ENCODE measurements at regions not wholly inside any gene's neighbourhood (a gene's known extent, or its start where the extent isn't known, plus 50 kb on each side); places are given as distances from the start of the nearest gene placed in this dataset.
"Not testable (repeated sequence)": the region's sequence is repeated elsewhere in the genome, so short reads cannot be mapped to it uniquely, and the experiment has no call there.

DNA sequence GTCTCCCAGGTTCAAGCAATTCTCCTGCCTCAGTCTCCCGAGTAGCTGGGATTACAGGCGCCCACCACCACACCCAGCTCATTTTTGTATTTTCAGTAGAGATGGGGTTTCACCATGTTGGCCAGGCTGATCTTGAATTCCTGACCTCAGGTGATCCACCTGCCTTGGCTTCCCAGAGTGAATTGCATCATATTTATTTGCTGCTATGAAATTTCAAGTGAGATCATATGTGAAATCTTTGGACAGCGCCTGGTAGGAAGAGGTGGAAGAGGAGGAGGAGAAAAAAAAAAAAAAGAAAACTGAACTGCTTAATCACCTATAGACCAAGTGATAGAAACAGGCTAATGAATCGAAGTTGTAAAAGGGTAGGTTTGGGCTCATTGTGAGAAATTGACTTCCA is 557.8 kb upstream of the C16orf82 start:
- DNase-seq (ENCODE audit: low spot score) = not testable (repeated sequence)

DNA sequence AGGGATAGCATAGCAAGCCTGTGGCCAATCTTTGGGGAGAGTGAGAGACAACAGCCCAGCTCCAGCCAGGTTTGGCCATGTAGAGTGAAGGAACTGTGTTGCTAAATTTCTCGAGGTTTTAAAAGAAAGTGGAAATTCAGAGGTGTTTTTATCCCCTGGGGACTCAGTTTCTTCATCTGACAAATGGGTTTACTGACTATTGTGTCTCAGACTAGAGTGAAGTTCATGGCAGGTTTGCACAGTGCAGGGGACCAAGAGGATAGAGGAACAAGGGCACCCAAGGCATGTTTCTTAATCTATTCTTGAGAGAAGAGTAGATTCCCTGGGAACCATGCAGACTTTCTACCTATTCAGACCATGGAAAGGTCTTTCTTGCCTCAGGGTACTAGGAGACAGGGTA is 555.8 kb upstream of the C16orf82 start:
- DNase-seq (ENCODE audit: low spot score) = no peak

DNA sequence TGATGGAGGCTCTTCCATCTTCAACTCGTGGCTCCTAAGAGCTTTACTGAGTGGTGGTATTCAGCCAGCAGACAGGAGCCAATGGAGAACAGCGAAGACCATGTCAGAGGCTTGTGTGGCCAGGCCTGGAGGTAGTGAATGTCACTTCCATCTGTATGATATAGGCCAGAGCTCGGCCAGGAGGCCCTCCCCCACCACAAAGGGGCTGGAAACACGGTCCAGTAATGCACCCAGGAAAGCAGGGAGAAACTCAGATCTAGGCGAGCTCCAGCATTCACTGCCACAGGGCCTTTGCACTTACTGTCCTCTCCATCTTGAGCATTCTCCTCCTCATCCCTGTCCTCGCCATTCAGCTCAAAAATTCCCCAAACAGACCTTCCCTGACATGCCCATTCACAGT is 555.3 kb upstream of the C16orf82 start:
- no peak for DNase-seq (ENCODE audit: low spot score)

DNA sequence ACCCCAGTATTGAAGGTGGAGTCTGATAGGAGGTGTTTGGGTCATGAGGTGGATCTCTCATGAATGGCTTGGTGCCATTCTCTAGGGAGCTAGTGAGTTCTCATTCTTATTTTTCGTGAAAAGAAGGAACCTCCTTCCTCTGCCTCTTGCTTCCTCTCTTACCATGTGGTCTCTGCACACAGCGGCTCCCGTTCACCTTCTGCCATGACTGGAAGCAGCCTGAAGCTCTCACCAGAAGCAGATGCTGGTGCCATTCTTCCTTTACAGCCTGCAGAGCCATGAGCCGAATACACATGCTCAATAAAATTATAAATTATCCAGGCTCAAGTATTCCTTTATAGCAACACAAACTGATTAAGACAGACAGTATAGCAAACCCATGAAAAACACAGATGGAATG is 545.1 kb upstream of the C16orf82 start:
- DNase-seq (ENCODE audit: low spot score) = no peak

DNA sequence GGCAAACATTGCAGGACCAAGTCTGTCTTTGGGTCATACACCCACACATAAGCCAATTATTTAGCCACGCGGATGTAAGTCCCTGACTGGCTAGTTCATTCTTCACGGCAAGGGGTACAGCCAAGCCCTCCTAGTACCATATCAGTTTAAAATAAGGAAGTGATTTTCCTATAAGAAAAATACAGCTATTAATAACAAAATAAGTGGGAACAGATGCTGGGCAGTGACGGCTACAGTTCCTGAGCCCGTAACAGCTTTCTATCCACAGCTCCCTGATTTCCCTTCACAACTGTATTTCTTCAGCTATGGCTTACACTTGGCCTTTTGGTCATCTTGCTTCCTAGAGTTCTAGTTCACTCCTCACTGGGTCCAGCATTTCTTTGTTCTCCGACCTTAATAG is 542.4 kb upstream of the C16orf82 start:
- no peak for DNase-seq (ENCODE audit: low spot score)

DNA sequence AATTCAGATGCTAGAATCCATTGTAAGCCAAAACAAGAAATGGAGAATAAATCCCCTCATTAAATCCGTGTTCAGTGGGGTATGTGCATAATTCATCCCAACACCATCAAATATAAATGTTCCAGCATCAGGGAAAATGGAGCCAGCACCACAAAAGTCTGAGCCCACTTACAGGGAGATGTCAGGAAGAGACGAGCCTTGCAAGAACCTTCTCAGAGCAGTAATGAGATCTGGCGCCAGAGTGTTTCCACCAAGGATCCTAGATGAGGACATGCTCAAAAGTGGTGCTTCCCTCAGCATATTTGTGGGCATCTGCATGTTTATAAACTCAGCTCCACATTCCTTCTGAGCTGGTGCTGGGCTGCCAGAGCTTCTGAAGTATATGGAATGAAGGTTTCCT is 541.9 kb upstream of the C16orf82 start:
- DNase-seq (ENCODE audit: low spot score) = no peak

DNA sequence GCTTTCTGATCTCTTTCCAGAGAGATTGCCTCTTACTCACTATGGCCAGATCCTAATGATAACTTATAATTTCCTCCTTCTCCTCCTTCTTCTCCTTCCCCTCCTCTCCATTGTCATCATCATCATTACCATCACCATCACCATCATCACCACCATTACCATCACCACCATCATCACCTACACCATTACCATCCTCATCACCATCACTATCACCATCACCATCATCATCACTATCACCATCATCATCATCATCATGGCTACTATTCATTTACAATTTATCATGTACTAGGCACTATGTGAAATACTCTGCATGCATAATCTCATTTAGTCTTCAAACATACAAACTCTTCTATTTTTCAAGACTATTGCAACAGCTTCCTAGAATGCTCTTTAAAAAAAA is 540.9 kb upstream of the C16orf82 start:
- no peak for DNase-seq (ENCODE audit: low spot score)

DNA sequence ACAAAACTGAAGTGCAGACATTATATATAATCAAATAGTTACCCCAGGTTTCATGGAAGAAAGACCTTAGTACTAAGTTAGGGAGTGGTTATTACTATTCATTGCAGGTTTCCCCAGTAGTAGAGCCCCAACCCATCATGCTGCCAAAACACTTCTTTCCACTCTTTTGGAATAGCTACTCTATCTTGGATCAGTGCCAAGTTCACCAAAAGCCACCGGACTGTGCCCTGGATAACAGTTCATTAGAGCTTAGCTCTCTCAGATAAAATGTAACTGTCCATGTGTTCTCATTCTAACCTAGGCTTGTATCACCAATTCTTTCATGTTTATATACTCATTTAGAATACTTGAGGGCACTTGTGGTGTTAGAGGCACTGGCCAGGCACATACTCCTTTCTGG is 540.1 kb upstream of the C16orf82 start:
- no peak for DNase-seq (ENCODE audit: low spot score)

DNA sequence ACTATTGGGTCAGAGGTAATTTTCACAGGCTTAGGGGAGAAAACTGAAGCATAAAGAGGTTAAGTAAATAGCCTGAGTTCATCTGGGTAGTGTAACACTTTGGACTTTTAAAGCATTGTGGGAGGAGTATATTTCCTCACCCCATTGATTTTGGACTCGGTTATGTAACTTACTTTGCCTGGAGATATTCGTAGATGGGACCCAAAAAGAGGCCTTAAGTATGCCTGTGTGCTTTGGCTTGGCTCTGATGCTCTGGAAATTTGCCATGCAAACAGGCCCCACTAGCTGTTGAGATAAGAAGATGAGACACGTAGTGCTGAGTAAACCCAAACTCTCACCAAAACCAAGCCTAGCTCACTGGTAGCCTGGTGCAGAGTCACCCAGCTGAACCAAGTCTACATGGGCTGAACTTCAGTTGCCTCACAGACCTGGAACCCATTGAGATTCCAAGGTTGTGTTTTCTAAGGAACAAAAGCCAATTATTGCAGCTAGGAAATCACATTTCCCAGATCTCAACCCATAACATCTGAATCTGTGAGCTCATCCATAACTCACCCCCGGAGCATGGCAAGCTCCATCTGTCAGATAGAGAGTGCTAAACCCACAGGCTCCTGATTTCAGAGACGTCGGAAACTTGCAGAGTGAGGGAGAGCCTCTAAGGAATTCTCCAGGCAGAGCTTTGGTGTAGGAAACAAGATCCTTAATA is 536.0 kb upstream of the C16orf82 start:
- no peak for DNase-seq (ENCODE audit: low spot score)

DNA sequence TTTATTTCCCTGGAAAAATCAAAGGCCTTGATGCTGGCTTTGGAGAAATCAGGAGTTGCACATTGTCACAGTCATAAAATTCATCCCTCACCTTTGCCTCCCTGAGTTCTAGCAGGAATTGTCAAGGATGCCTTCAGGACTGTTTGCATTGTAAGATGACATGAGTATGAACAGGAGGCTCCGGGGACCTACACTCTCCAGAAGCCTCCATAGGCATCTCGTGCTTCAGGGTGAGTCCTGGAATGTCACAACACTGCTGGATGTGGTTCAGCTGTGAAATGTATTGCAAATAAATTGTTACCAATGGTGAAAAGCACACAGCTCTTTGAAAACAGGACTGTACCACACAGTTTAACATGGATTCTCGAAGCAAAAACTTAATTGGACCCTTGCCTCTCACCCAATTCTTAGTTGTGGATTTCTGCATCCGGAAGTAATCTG is 535.4 kb upstream of the C16orf82 start:
- no peak for DNase-seq (ENCODE audit: low spot score)

DNA sequence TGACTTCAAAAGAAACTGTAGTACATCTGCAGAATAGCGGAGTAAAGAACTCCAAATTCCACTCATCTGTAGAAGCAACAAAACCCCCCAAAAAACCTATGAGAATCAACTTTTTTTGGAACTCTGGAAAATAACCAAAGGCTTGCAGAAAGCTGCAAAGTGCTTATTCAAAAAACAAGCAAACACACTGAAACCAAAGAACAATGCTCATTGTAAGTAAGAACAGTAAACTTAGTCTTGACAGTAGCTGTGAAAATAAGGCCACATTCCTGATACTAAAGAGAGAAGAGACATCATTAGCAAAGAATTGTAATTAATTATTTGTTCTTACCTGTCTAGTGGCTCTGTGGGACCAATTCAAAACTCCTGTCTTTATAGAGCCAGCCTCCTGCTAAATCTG is 534.3 kb upstream of the C16orf82 start:
- DNase-seq (ENCODE audit: low spot score) = no peak

DNA sequence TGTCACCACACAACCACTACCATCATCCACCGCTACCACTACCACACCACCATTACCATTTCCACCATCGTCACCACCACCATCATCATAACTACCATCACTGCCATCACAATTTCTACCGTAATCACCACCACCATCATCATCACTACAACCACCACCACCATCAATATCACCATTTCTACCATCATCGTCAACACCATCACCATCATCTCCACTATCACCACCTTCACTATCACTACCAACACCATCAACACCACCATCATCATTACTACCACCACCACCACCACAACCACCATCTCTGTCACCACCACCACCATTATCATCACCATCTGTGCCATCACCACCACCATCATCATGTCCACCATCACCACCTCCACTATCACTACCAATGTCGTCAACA is 524.5 kb upstream of the C16orf82 start:
- DNase-seq (ENCODE audit: low spot score) = no peak

DNA sequence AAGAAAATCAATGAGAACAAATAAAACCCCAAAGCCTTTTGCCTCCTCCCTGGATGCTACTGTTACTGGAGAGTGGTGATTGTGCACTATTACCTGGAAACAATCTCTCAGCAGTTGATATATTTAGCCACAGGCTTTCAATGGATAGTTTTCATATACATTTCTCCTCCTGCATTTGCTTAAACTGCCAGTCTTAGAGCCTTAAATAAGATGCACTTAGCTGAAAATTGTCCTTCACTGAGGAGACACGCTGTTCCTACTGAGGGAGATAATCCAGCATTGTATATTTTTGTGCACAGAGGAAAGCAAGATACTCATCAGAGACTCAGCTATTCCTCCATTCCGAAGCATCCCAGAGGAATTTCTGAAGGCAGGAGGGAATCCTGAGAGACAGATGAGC is 520.2 kb upstream of the C16orf82 start:
- DNase-seq (ENCODE audit: low spot score) = no peak

DNA sequence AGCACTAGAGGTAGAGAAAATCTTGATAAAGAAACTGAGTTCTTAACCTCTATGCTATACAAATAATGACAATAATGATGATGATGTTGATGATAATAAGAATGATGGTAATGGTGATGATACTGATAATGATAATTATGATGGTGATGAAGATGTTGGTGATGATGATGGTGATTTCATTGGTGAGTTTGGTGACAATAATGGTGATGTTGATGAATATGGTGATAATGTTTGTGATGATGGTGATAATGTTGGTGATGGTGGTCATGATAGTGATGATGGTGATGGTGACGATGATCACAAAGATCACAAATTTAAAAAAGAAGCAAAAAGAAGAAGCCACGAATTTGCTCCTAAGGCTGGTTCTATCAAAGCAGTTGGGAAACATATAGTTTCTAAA is 519.0 kb upstream of the C16orf82 start:
- no peak for DNase-seq (ENCODE audit: low spot score)

DNA sequence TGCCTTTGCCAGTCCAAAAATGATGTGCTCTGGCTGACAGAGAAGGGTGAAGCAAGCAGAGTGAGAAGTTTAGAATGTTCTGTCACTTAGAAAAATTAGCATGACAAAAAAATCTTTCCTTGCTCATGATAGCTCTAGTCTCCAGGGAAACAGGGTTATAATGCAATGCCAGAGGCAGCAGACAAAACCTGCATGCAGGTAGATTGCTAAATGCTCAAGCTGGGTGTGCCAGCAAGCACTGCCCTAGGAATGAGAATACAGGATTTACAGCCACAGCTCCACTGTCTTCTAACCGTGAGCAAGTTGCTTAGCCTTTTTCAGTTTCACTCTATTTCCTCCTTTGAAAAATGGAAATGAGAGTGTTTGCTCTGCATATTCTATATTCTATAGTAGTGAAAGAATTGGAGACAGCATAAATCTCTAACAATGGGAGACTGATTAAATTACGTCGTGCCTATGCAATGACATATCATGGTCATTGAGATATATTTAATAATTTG is 516.6 kb upstream of the C16orf82 start:
- no peak for DNase-seq (ENCODE audit: low spot score)

DNA sequence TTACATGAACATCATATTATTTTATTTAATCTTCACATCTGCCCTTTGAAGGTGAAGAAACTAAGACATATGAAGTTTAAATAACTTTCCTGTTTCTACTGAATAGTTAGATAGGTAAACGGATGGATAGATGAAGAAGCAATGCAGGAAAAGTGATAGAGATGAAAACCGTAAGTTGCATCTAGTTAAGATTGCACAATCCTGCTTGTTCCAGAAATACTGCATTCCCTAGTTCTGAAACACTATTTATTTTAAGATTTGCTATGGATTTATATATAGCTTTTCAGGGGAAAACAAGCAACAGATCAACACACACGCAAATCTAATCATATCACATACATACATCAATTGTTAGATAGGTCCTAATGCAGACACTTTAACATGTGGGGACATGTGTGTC is 512.7 kb upstream of the C16orf82 start:
- DNase-seq (ENCODE audit: low spot score) = no peak

DNA sequence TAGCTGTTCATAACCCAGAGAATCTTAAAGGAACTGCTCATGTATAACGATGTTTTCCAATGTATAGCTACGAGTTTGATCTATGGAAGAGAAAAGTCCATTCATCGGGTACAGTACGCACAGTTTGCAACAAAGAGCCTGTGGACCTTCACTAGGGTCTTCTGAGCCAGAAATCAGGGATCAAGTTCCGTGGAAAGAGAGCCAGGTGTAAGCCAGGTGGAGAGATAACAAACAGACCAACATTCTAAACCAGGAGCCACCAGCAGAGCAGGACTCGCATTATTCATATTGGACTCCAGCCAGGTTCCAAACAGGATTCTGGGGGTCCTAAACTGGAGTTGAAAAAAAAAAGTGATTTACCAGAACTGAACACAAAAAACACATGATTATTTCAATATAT is 505.4 kb upstream of the C16orf82 start:
- DNase-seq (ENCODE audit: low spot score) = no peak

DNA sequence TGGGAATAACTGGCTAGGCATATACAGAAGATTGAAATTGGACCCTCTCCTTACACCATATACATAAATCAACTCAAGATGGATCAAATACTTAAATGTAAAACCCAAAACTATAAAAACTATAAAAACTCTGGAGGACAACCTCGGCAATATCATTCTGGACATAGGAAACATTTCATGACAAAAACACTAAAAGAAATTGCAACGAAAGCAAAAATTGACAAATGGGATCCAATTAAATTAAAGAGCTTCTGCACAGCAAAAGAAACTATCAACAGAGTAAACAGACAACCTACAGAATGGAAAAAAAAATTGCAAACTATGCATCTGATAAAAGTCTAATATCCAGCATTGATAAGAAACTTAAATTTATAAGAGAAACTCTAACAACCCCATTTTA is 503.7 kb upstream of the C16orf82 start:
- no peak for DNase-seq (ENCODE audit: low spot score)

DNA sequence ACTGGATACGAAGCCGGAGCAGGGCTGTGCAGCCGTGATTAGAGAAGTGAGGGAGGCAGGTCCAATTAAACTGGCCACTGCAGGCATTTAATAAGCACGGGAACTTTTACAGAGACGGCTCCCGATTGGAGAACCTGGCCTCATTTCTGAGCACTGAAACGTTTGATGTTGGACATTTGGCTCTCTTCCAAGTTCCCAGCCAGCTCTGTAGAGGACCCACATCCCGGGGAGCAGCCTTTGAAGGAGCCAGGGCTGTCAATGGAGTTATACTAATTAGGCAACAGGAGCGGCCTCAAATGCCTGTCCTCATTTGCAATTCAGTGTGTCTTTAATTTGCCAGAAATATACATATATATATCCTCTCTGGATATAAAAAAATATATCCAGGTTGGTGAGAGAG is 499.4 kb upstream of the C16orf82 start:
- no peak for DNase-seq (ENCODE audit: low spot score)

DNA sequence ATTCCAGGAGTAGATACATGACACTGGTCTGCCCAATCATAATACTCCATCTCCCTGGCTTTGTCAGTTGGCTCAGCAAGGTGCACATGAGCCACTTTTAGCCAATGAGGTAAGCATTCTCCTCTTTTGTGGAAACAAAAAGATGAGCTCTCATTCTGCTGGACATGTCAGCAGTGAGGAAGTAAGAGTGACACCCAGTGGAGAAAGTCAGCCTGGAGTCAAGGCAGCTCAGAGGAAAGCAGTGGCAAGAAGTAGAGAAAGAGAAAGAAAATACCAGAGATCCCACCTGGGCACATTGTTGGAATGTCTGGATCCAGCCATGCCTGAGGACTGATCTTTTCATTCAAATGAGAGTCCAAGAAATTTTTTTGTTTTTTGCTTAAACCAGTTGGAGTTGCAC is 496.9 kb upstream of the C16orf82 start:
- DNase-seq (ENCODE audit: low spot score) = peak; percentile 9

DNA sequence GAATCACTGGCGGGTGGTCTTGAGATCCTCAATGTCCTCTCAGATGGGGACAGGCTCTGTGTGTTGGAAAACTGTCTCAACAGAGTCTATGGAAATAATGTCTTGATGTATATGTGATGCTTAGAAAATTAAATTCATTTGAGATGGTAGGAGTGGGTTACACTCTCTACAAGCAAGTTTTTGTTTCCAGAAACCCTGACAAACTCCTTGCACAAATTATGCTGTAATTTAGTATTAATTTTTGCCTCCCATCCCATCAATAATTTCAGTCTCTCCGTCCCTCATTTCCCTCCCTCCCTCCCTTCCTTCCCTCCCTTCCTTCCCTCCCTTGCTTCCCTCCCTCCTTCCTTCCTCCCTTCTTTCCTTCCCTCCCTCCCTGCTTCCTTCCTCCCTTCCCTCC is 488.0 kb upstream of the C16orf82 start:
- no peak for DNase-seq (ENCODE audit: low spot score)

DNA sequence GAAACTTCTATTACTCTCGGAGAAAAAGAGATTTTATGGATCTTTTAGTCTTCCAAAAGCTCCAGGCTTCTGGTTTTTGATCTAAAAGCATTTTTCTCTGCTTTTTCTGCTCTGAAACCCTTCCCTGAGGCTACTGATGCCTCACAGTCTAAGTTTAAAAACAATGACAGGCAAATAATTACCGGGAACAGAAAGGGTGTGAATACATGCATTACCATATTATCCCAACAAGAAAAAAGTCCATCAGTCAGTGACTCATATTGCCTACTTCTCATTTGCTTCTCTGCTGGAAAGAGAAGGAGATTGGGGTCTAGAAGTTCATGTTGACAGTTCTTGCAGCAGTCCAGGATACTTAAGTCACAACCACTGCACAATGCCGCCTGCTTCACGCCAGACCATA is 482.9 kb upstream of the C16orf82 start:
- no peak for DNase-seq (ENCODE audit: low spot score)

DNA sequence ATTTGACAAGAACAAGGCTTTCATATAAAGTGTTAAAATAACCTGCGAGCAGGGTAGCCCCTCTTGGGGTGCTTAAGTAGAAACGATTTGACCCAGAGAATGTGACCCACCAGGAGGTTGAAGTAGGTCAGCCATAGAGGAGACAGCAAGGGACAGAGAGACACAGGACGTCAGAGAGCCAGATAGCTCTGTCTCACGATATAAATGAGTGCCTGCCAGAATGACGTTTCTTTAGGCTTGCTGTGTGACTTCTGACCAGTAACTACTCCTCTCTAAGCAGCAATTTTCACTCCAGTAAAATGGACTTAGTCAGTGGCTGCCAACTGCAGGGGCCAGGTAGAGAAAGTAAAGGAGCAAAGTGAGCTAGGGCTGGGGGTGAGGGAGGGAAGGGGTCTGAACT is 473.0 kb upstream of the C16orf82 start:
- no peak for DNase-seq (ENCODE audit: low spot score)

DNA sequence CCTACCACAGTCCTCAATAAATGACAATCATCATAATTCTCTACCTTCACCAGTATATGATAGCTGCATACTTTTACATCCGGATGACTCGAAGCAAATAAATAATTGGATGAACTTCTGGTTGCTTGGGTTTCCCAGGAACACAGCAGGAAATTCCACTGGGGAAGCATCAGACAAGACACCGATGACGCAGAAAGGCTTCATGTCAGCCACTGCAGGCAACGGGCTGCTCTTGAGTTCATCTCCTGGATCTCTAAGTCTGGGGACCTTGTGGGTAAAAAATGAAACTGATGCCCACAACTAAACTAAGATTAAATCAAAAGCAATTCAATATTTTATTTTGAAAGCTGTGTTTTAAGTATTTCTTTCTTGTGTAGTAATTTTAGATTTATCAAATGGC is 472.1 kb upstream of the C16orf82 start:
- no peak for DNase-seq (ENCODE audit: low spot score)

DNA sequence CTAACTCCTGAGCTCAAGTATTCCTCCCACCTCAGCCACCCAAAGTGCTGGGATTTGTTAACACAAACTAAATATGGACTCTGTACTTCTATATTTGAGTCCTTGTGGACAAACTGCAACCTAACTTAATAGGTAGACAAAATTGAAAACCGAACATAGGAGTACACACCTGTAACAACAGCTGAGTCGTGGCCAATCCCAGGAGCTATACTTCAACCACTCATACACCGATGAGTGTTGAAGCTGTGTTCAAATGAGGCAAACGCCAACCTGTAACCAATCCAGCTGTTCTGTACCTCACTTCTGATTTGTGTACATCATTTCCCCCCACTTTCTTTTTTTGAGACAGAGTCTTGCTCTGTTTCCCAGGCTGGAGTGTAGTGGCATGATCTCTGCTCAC is 471.5 kb upstream of the C16orf82 start:
- no peak for DNase-seq (ENCODE audit: low spot score)
